ENCODE measurements at regions not wholly inside any gene's neighbourhood (a gene's known extent, or its start where the extent isn't known, plus 50 kb on each side); places are given as distances from the start of the nearest gene placed in this dataset.

GRCh38 chr17:79513820-79514535 lies 96.9 kb downstream of the RBFOX3 start:
- POLR2A ChIA-PET, result no interaction called here
- peak; percentile 59 for ATAC-seq
- BruUV-seq (replicated peaks), result no TSS peak

More at GRCh38 chr17:79513820-79514535, 96.9 kb downstream of the RBFOX3 start:
- H3K4me1 ChIP-seq (ENCODE audit: control insufficient read depth in 1 of 2, insufficient read depth in 2 of 2, low read length in 2 of 2), result no peaks in the 10 kb centered on the region
- no peaks in the 10 kb centered on the region for H4K20me1 ChIP-seq (ENCODE audit: insufficient read depth)
- no peak for DNase-seq (ENCODE audit: low read depth, low spot score)
- H3K27ac ChIP-seq (ENCODE audit: low read depth, low read length), result no peak overlapping the region
- no peaks in the 10 kb centered on the region for H3K79me2 ChIP-seq (ENCODE audit: insufficient read depth, low read length)
- TF ChIP-seq TCF7L2 (IDR thresholded peaks at IDR 0.05; ENCODE audit: borderline replicate concordance, extremely low read depth, insufficient read depth, insufficient read length), result no peak
- TF ChIP-seq POLR2A (IDR thresholded peaks at IDR 0.05; ENCODE audit: borderline replicate concordance, extremely low read depth, insufficient read depth, insufficient read length), result no peak
- TF ChIP-seq REST (IDR thresholded peaks at IDR 0.05; ENCODE audit: low read depth), result no peak
- no peak for TF ChIP-seq ELF1 (IDR thresholded peaks at IDR 0.05; ENCODE audit: borderline replicate concordance, low read depth)
- no peak for TF ChIP-seq POLR2AphosphoS5 (IDR thresholded peaks at IDR 0.05; ENCODE audit: low read depth, low read length)
- no peak for TF ChIP-seq CEBPB (IDR thresholded peaks at IDR 0.05; ENCODE audit: low read depth)
- TF ChIP-seq ATF3 (IDR thresholded peaks at IDR 0.05), result no peak
- TF ChIP-seq FOSL1 (IDR thresholded peaks at IDR 0.05; ENCODE audit: low read depth), result no peak
- H2AFZ ChIP-seq (ENCODE audit: low read depth, low read length, poor library complexity, severe bottlenecking), result no peak overlapping the region
- RAD21 ChIA-PET (ENCODE audit: low non-redundant PET in 1 of 2, low total read pairs in 2 of 2, uncharacterized antibody in 2 of 2, unreplicated experiment in 2 of 2), result no interaction called here
- intact Hi-C loops (cut with micrococcal nuclease), result no loop called here
- no peak overlapping the region for H3K4me3 ChIP-seq (replicated peaks in 1 of 2; ENCODE audit: low read depth in 1 of 2, low read length in 2 of 2)
- no peaks in the 10 kb centered on the region for H3K36me3 ChIP-seq (ENCODE audit: control insufficient read depth in 1 of 2, insufficient read depth in 2 of 2, low read length in 2 of 2)
- CTCF ChIA-PET, result no interaction called here
- H3K9me2 ChIP-seq (ENCODE audit: insufficient read depth), result no peaks in the 10 kb centered on the region
- peaks cover 6 to 14% of the 10 kb centered on the region in 2 experiments; a peak in 2 of 4 replicates for H3K9me3 ChIP-seq (ENCODE audit: control insufficient read depth in 1 of 2, insufficient read depth in 1 of 2, low read depth in 1 of 2, low read length in 2 of 2)
- no peak overlapping the region for H3K4me2 ChIP-seq (ENCODE audit: low read length)
- H3K27me3 ChIP-seq (ENCODE audit: insufficient read depth, low read length), result no peaks in the 10 kb centered on the region
- H3K9ac ChIP-seq (ENCODE audit: low read length), result no peak overlapping the region
